NCI-H2196 (cell line): ENCODE measurements at regions not wholly inside any gene's neighbourhood (a gene's known extent, or its start where the extent isn't known, plus 50 kb on each side); places are given as distances from the start of the nearest gene placed in this dataset.

ENCODE experiments used
- DNase-seq: peaks from one replicate; lab custom pipeline; 2025; ENCODE audit not compliant: unreplicated experiment; lab: John Stamatoyannopoulos, UW

DNA sequence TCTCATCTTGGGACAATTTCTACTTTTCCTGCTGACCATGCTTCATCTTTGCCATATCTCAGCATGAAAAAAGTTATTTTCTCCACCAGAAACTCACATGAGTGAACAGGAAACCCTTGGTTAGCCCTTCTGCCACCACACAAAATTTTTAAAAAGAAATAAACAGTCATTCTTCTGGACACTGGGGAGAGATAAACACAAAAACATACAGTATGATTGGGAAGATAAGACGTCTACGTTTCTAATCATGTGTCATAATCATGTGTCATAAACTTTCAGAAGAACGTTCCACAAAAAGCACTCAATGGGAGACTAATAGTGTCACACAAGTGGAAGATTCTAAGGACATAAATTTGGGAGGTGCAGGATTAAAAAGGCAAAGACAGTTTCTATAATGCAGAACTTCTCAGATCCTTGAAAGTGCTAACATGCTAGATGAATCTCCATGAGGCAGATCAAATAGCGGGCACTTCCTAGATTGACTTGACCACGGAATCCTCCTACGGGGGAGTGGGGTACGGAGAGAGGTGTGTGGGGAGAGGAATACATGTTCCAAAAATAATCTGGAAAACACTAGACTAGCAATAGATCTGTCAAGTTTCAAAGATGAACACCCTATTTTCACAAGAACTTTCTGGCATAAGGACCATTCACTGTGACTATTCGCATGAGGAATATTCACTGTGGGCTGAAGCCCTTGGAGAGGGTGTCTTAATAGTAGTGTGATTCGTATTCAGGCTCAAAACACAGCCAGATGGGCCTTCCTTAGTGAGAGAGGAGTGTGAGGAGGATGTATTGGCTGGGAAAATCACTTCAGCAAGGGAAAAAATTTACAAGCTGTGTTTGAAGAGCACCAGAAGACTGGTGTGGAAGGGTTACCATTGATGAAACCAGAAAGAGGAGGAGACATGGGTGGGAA lies 206.7 kb downstream of the SETD4 start:
- no peak for DNase-seq

DNA sequence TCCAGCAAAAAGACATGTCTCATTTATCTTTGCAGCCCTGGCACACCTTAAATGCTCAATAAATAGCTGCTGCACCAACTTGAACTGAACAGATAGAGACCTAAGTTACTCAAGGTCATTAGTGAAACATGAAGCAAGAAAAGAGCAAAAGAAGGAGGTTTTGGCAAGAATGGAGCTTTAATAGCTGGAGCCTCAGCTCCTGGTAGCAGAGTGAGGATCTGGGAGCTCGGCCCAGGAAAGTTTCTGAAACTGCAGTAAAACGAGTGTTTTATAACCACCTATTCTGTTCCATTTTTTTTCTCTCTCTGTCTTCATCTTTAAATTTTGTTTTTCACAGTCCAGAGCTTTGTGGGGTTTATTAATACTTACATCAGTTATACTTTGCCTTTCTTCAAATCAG lies 207.5 kb downstream of the SETD4 start:
- no peak for DNase-seq

DNA sequence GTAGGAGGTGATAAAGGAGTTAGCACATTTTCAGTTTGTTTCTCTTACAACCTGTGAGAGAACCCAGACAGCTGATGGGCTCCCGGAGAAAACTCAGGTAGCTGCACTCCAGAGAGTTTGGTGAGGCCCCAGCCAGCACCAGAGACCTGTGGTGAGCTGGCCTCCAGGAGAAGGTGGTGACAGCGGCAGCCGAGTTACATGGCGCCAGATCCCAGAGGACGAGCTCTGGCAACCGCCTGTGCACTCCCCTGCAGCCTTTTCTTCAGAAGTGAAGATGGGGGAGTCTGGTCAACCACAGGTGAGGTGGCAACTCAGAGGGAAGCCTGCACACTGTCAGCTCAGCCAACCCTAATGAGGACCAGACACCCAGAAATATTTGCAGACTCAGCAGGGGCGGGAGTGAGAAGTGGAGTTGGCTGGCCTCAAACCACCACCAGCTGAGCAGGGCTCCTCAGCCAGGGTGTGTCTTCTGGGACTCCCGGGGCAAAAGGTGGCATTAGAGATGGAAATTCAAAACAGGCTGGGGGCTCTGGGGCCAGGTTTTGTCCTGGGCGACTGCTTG lies 209.7 kb downstream of the SETD4 start:
- no peak for DNase-seq

GRCh38 chr21:35850029-35850428 lies 210.3 kb downstream of the SETD4 start:
- DNase-seq, result no peak

- no peak for DNase-seq
Measured at GRCh38 chr21:35849144-35849543, 211.2 kb downstream of the SETD4 start.

DNA sequence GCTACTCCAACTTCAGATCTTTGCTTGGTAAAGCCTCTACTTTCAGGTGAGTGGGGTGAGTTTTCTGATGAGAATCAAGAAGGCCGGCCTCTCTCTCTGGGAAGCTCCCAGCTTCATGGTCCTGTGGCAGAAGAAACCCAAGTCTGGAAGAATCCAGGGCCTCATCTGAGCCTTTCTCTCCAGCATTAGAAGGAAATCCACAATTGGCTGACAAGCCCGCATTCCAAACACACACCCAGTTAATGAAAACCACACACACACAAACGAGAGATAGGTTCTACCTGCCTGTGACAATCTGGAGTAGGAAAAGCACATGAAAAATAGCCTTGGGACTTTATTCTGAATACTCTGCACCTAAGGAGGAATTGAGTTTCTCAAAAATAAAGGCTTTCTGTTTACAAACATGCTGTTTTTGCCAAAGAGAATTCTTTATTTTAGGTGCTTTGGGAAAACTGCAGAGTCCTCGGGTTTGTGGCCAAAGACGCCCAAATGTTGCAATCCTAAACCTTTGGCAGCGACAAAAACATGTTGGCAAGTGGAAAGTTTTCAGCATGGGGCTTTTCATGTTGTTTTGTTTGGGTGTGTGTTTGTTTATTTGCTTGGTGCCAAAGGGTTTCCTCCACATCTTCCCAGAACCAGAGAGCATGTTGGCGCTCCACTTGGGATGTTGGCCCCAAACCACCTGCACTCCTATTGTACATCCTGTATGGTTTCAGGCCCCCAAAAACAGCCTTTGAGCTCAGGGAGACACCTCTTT lies 216.2 kb downstream of the SETD4 start:
- DNase-seq, result no peak

DNA sequence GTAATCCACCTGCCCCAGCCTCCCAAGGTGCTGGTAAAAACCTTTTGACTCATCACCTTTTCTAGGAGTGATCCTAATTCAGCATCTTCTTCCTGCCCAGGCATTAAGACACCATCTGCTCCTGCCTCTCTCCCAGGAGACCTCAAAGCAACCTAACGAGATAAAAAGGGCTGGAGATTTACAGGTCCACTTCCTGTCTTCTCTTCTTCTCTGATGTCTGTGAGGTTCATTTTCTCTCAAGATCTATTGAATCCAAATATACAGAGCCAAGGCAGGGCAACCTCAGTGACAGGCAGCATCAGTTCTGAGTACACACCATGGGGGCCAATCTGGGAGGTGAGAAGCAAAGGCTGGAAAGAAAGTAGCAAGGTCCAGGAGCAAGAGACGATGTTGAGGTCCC lies 219.4 kb downstream of the SETD4 start:
- DNase-seq, result no peak

DNA sequence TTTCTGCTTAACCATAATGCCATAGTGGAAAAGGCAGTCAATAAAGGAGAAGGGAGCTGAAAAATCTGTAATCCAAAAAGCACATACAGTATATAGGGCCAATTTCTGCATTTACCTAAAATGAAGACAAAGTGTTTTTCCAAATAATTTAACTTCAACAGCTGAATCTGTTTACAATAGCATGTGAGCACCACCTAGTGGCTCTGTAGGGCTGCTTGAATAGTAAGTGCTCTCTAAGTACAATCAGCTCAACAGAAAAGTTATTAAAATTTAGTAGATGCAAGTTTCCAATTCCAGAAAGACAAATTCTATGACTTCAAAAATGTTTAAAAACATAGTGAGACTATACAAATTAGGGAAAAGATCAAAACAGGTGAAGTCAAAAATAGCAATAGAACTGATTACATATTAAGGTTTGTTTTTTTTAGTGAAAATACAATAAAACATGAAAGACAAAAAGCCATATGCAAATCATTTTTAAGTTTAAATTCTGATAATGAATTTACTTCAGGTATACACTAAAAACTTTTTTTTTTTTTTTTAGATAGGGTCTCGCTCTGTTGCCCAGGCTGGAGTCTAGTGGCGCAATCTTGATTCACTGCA lies 220.0 kb downstream of the SETD4 start:
- peak; percentile 74 for DNase-seq

GRCh38 chr21:35838987-35839763 lies 221.2 kb downstream of the SETD4 start:
- DNase-seq, result no peak

- DNase-seq, result no peak
Measured at GRCh38 chr21:35838350-35838749, 222.0 kb downstream of the SETD4 start.

GRCh38 chr21:35833991-35834390 lies 226.3 kb downstream of the SETD4 start:
- DNase-seq, result no peak

DNA sequence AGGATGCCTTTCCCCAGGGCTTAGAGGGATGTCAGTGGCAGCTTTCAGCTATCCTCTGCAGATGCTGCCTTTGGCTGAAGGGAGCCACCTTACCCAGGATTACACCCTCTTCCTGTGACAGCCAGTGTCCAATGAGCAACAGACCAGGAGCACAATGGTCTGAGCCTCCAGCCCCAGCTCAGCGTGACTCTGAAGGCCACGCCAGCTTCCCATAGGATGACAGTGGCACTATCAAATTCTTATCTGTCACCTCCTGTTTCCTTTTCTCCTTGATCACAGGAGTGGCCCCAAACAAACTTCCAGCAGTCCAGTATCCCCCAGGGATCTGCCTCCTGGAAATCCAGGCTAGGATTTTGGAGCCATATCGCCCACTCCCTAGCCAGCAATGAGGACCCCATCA lies 226.9 kb downstream of the SETD4 start:
- no peak for DNase-seq

DNA sequence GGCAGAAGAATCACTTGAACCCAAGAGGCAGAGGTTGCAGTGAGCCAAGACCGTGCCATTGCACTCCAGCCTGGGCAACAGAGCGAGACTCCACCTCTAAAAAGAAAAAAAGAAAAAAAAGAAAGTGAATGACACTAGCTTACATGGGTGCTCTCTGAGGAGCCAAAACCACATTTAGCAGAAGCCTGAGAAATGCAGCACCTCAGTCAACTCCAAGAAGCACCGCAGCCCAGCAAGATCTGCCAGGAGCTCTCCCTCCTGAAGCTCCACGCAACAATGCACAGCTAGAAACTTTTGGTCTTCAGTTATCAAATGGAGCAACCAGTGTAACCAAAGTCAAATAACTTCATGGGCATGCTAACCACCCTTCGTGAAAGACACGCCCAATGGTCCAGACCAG lies 229.1 kb downstream of the SETD4 start:
- DNase-seq, result no peak

DNA sequence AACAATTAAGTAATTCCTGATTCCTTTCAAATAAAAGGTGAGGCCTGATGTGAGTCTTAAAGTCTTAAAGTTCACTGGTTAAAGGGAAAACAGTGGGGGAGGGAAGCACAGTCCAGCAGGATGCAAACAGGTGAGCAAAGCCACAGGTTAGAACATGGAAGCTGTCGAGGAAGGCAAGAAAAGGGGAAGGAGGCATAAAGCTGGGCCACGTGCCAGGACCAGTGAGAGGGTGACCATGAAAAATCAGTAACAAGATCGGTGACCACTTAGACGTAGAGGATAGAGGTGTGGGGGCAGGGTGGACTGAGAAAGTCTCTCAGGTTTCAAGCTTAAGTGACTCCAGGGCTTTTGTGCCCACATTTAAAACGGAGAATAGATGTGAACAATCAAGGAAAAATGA lies 231.3 kb downstream of the SETD4 start:
- peak; percentile 43 for DNase-seq

DNA sequence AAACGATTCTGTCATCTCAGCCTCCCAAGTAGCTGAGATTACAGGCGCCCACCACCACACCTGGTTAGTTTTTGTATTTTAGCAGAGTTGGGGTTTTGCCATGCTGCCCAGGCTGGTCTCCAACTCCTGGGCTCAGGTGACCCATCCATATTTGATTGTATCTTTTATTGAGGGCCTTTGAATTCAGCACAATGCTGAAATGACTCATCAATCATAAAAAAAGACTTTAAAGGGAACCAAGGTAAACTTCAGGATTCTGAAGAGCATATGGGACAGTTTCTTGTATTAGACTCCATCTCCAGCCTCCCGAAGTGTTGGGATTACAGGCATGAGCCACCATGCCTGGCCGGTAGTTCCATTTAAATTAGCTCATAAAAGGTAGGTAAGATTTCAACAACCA lies 232.2 kb downstream of the SETD4 start:
- no peak for DNase-seq

GRCh38 chr21:35827004-35827403 lies 233.3 kb downstream of the SETD4 start:
- no peak for DNase-seq

DNA sequence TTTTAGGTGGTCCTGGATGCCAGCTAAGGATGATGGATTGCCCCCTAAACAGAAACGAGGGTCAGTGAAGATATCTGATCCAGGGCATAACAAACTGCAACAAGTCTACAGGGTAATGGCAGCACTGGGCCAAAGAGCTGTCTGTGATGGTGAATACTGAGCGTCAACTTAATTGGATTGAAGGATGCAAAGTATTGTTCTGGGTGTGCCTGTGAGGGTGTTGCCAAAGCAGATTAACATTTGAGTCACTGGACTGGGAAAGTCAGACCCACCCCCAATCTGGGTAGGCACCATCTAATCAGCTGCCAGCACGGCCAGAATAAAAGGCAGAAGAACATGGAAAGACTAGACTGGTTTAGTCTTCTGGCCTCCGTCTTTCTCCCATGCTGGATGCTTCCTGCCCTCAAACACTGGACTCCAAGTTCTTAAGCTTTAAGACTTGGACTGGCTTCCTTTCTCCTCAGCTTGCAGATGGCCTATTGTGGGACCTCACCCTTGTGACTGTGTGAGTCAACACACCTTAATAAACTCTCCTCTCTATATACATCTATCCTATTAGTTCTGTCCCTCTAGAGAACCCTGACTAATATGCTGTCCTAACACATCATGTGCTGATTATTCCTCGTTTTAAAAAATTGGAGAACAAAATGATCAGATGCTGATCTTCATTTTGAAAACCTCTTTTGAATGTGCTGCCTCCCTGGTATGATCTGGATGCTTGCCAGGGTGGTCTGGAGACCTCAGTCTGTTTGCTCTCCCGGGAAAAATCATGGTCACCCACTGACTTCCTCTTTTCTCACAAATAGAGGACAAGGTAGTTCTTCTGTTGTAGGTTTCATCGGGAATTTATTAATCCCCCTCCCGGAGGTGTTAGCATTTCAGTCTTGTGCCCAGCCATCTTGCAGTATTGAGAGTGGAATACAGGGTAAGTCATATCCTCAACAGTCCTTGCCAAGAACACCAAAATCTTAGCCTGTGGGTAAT lies 234.7 kb downstream of the SETD4 start:
- no peak for DNase-seq

- no peak for DNase-seq
Measured at GRCh38 chr21:35824136-35824535, 236.2 kb downstream of the SETD4 start.

DNA sequence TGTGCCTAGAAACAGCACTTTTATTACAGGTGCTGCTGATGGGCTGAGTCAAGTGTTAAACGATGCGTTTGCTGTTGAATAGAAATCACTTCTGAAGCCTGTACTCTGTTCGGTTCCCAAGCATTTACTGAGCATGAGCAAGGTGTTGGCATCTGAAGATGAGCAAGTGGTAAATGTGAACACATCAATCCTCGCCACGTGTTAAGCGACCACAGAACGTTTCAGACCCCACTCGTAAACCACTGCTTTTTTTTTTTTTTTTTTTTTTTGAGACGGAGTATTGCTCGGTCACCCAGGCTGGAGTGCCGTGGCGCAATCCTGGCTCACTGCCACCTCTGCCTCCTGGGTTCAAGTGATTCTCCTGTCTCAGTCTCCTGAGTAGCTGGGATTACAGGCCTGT lies 241.2 kb downstream of the SETD4 start:
- no peak for DNase-seq

- no peak for DNase-seq
Measured at GRCh38 chr21:35818597-35818996, 241.7 kb downstream of the SETD4 start.
